ENCODE measurements at regions not wholly inside any gene's neighbourhood (a gene's known extent, or its start where the extent isn't known, plus 50 kb on each side); places are given as distances from the start of the nearest gene placed in this dataset.

DNA sequence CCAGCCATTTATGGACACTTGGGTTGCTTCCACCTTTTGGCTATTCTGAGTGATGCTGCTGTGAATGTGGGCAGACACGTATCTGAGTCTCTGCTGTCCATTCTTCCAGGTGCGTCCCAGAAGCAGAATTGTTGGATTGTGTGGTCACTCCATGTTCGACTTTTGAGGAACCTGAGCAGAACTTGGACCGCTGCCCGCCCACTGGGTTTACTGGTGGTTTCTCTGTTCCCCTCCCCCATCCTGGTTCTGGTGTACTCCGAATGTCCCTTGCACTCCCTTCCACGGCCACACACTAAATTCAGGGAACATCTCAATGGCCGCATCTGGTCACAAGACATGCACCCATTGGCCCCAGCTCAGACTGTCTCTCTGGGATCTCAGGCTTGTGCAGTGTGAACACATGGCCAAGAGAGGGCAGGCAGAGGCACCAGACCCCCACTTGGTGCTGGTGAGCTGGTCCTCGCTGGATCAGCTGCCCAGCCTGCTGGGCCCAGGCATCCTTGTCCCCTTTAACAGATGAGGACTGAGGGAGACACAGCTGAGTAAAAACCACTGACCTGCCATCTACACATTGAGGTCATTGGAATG lies 565.1 kb downstream of the NPHP4 start:
- no peak for DNase-seq (ENCODE audit: low read depth)

GRCh38 chr1:5424802-5425703 lies 567.2 kb downstream of the NPHP4 start:
- DNase-seq (ENCODE audit: low read depth) = no peak

DNA sequence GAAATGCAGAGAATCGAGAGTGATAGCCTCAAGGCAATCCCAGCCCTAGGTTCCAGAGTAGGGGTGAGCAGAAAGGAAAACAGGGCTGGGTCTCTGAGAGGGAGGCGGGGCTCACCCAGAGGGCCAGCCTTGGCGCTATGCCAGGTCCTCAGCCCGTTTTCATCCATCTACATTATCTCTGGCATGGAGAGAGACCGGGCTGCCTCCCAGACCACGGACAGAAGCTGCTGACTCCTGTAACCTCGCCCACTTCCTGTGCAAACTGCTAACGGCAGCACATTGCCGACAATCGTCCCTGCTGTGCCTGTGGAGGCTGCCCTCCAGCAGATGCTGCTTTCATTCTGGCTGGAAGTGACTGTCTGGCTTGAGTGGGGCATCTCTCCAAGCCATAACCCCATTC lies 569.1 kb downstream of the NPHP4 start:
- DNase-seq (ENCODE audit: low read depth) = no peak

DNA sequence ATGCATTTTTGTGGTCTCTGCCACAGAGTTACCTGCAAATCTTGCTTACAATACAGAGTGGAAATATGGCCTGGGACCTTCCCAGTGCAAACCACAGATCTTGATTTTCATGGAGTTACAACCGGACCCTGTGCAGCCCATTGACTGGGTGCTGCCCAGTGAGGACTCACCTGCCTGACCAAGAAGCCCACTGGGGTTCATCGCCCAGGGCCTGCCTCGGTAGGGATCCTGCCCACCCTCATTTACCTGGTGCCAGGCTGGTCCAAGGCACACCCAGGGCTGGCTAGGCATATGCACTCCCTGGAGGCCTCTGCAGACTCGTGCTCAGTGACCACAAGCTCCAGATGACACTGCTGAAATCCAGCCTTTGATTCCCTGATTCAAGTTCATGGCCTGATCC lies 572.7 kb downstream of the NPHP4 start:
- no peak for DNase-seq (ENCODE audit: low read depth)

- DNase-seq (ENCODE audit: low read depth) = no peak
Measured at GRCh38 chr1:5416518-5416917, 575.7 kb downstream of the NPHP4 start.

DNA sequence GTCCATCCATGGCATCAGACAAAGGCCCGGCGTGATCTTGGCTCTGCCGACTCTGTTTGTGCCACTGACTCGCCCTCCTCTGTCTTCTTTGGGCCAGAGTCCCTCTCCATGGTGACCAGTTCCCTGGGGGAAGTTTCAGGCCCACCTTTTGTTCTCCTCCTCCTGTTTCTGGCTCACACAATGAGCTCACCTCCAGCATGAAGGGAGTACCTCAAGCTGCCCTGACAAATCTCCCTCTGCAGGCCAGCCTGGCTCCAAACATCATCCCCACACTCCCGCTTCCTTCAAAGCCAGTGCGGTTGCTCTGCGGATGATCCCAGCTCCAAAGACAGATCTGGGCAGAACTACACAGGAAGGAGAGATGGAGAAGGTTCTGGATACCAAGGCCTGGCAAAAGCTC lies 576.6 kb downstream of the NPHP4 start:
- DNase-seq (ENCODE audit: low read depth) = no peak

- DNase-seq (ENCODE audit: low read depth) = no peak
Measured at GRCh38 chr1:5410652-5411051, 581.6 kb downstream of the NPHP4 start.

DNA sequence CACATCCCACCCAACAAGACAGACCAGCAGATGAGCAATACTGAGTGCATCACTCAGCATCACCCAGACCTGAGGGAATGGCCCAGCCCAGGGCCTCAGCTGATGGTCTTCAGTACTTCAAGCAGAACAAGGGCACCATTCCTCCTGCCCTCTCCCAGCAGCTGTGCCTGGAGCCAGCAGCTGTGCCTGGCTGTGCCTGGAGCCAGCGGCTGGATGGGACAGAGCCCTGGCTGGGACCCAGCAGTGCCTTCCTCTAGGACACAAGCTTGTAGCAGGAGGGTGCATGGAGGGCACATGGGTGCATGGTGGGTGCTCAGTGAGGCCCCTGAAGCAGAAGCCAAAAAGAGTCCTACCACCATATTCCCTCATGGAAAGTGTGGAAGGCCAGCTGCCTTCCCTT lies 583.8 kb downstream of the NPHP4 start:
- no peak for DNase-seq (ENCODE audit: low read depth)

DNA sequence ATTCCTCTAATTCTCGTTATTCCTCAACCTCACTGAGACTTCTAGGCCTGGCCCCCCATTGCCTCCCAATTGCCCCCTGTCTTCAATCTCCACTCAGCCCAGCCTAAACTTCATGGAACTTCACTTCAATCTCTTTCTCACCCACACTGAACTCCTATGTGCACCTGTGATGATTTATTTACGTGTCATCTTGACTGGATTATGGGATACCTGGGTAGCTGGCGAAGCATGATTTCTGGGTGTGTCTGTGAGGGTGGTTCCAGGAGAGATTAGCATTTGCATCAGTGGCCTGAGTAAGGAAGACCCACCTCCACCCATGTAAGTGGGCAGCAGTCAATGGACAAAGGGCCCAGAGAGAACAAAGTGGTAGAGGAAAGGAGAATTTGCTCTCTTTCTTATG lies 587.0 kb downstream of the NPHP4 start:
- DNase-seq (ENCODE audit: low read depth) = no peak

DNA sequence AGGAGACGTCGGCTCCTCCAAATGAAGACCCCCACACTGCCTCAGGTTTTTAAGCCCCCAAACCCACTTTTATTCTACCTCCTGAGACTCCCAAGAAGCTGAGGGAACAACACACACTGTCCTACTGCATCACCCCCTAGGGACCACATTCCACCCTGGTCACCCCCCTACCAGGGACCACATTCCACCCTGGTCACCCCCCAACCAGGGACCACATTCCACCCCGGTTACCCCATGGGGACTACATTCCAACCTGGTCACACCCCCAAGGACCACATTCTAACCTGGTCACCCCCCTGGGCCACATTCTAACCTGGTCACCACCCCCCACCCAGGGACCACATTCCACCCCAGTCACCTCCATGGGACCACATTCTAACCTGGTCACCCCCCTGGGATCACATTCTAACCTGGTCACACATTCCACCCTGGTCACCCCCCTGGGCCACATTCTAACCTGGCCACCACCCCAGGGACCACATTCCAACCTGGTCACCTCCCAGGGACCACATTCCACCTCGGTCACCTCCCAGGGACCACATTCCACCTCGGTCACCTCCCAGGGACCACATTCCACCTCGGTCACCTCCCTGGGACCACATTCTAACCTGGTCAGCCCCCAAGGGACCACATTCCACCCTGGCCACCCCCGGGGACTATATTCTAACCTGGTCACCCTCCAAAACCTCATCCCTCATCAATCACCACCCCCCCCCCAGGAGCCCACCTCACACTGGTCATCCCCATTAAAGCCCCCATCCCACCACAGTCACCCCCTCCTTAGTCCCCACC lies 587.6 kb downstream of the NPHP4 start:
- DNase-seq (ENCODE audit: low read depth) = no peak

GRCh38 chr1:5403935-5404334 lies 588.3 kb downstream of the NPHP4 start:
- DNase-seq (ENCODE audit: low read depth) = no peak

DNA sequence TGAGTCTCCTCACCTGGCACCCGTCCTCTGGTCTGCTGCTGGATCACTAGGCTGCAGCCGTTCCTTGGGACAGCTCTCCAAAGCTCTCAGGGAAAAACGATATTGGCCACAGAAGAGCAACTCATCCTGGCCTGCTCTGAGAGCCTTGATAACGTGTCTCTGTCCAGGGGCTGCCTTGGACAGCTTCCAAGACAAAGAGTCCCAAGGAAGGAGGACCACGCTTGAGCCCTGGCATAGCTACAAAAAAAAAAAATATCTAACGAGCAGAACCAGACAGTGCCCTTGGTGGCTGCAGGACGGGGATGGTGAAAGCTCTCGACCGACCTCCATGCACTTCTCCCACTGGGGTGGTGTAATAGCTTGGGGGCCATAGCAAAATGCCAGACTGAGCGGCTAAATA lies 589.6 kb downstream of the NPHP4 start:
- no peak for DNase-seq (ENCODE audit: low read depth)

- no peak for DNase-seq (ENCODE audit: low read depth)
Measured at GRCh38 chr1:5399771-5400170, 592.5 kb downstream of the NPHP4 start.

DNA sequence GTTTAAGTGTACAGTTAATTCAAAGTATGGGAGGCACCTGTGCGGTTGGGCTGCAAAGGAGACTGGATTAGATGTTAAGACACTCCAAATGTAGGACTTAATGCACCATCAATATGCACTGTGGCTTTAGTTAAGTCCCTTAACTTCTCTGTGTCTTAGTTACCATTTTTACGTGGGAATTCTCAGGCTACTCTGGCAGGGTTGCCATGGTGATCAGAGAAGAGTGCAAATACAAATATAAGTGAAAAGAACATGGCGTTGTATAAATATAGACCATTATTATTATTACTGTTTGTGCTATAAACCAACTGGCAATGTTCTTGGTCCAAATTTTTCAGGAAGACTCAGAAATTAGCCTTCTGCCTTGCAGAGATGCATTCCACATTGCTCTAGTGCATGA lies 595.6 kb downstream of the NPHP4 start:
- DNase-seq (ENCODE audit: low read depth) = no peak

DNA sequence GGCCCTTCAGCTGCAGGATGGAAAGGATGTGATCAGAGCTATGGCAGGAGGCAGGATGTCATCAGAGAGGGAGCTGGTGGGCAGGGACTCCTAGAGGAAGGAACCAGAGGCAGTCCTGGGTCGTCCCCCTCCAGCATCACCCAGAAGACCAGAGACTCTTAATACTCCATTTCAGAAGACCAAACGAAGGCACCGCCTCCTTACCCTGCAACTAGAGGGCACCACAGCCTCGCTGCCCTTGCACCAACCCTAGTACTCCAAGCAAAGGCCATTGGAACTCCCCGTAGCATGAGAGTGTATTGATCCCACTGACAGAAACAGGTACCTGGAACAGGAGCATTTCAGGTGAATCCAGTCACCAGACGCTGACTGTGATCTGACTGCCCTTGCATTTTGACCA lies 598.1 kb downstream of the NPHP4 start:
- no peak for DNase-seq (ENCODE audit: low read depth)

- no peak for DNase-seq (ENCODE audit: low read depth)
Measured at GRCh38 chr1:5393603-5394002, 598.6 kb downstream of the NPHP4 start.

- no peak for DNase-seq (ENCODE audit: low read depth)
Measured at GRCh38 chr1:5393146-5393545, 599.1 kb downstream of the NPHP4 start.

DNA sequence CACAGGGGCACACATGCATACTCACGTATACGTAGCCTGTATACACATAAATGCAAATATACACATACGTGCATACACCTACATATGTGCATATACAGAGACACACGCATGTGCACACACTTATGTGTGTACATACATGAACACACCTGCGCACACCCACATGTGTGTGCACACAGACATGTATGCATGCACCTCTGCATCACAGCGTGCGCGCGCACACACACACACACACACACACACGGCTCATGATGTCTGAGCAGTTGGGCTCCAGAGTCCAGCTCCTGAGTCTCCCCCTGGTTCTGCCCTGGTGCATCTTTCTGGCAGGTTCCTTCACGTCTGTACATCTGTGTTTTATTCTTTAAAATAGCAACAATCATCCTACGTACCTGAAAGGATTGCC lies 600.5 kb downstream of the NPHP4 start:
- no peak for DNase-seq (ENCODE audit: low read depth)

GRCh38 chr1:5390504-5390903 lies 601.7 kb downstream of the NPHP4 start:
- no peak for DNase-seq (ENCODE audit: low read depth)

- DNase-seq (ENCODE audit: low read depth) = no peak
Measured at GRCh38 chr1:5389101-5389885, 602.9 kb downstream of the NPHP4 start.

DNA sequence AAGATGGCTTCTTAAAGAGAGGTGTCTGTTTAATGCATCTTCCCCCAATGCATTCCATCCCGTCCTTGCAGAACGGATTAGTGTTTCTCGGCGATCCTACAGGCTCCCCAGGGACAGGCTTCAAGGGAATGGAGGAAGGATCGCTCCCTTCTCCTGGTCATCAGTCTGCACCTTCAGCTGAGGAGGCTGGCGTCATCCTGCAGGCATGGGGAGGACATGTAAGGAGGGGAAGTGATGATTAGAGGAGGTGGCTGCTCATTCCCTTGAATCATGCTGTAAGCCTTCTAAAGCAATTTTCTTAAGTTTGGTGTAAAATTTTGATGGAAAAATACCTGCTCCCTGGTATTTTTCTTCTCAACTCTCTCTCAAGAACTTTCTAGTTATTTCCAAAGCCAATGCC lies 603.6 kb downstream of the NPHP4 start:
- no peak for DNase-seq (ENCODE audit: low read depth)

DNA sequence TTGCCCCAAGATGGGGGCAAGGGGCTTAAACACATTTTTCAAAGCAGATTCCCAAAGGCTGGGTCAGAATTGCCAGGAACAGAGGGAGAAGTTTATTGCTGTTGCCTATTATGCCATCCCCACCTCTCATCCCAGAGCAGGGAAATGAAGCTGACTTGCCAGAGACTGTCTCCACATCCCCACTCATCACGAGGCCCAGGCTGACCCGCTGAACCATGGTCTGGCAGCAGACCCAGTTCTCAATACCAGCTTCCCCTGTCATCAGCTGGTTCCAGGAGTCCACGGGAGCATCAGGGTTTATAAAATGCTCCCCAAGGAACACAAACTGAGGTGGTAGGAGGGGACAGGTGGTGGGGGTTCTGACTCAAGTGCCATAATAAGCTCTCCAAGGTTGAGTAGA lies 605.9 kb downstream of the NPHP4 start:
- DNase-seq (ENCODE audit: low read depth) = no peak

Measured in Daoy (cell line).